H1 (cell line): ENCODE measurements at regions not wholly inside any gene's neighbourhood (a gene's known extent, or its start where the extent isn't known, plus 50 kb on each side); places are given as distances from the start of the nearest gene placed in this dataset.

Experiments
- CTCF ChIA-PET: fragments of 300-600 bp; sonication (Branson Sonifier 250); formaldehyde crosslinking; loops from one replicate; lab custom pipeline; 2021; ENCODE audit not compliant: partially characterized antibody; lab: Charles Lee
- POLR2A ChIA-PET: fragments of 300-600 bp; sonication (Branson Sonifier 250); formaldehyde crosslinking; loops from one replicate; lab custom pipeline; 2021; ENCODE audit warnings: inconsistent platforms; ENCODE audit not compliant: partially characterized antibody; lab: Charles Lee
- DNase-seq, 2 experiments: peaks; one replicate each; pipeline versions ENCODE4 v3.0.0 to v3.0.0-alpha.2; 2010 to 2022; ENCODE audit warnings: low spot score in 2 of 2, low read depth in 1 of 2, mixed read lengths in 1 of 2
- FAIRE-seq: peaks from 2 replicates; lab custom pipeline; 2011; peaks lifted over from hg19 to GRCh38; lab: Jason Lieb, UNC
- H2AFZ ChIP-seq: 2 replicates; pipeline ENCODE4 v1.8.1; 2012; ENCODE audit warnings: low read length, inconsistent platforms
- H2AK5ac ChIP-seq: 2 replicates; pipeline ENCODE4 v1.6.1; 2013; ENCODE audit warnings: low read depth, low read length
- H2BK120ac ChIP-seq: replicated peaks from 2 replicates; pipeline ENCODE3; 2013; ENCODE audit warnings: low read depth, low read length, inconsistent platforms
- H2BK12ac ChIP-seq: 2 replicates; pipeline ENCODE4 v1.6.1; 2013; ENCODE audit warnings: low read depth, low read length
- H2BK15ac ChIP-seq: 2 replicates; pipeline ENCODE4 v1.6.1; 2013; ENCODE audit warnings: low read length
- H2BK20ac ChIP-seq: 2 replicates; pipeline ENCODE4 v1.6.1; 2013; ENCODE audit warnings: low read length
- H2BK5ac ChIP-seq: 2 replicates; pipeline ENCODE4 v1.6.1; 2013; ENCODE audit warnings: low read depth, low read length
- H3K14ac ChIP-seq: 2 replicates; pipeline ENCODE4 v1.6.1; 2013; ENCODE audit warnings: inconsistent platforms; ENCODE audit not compliant: insufficient read length
- H3K18ac ChIP-seq: 2 replicates; pipeline ENCODE4 v1.6.1; 2013; ENCODE audit warnings: low read length; ENCODE audit errors: extremely low read depth
- H3K23ac ChIP-seq: 2 replicates; pipeline ENCODE4 v1.6.1; 2013; ENCODE audit warnings: inconsistent platforms; ENCODE audit not compliant: insufficient read length
- H3K23me2 ChIP-seq: 2 replicates; pipeline ENCODE4 v1.6.1; 2013; ENCODE audit warnings: low read depth, low read length
- H3K27ac ChIP-seq: 2 replicates; pipeline ENCODE4 v1.6.1; 2011; ENCODE audit warnings: low read depth, low read length, inconsistent platforms
- H3K27me3 ChIP-seq, 4 experiments: replicated peaks in 1 of 4; 1 replicate in 1 of 4; 2 replicates in 3 of 4; pipeline versions ENCODE4 v1.6.1 to v1.8.1; 2011 to 2013; ENCODE audit warnings: low read length in 3 of 4, mild to moderate bottlenecking in 3 of 4, inconsistent platforms in 2 of 4, mixed read lengths in 2 of 4, moderate library complexity in 1 of 4; ENCODE audit not compliant: control insufficient read depth in 3 of 4, insufficient read depth in 3 of 4; ENCODE audit errors: extremely low read depth in 1 of 4
- H3K36me3 ChIP-seq, 4 experiments: 2 replicates each; pipeline versions ENCODE4 v1.6.1 to v1.8.1; 2011 to 2013; ENCODE audit warnings: mild to moderate bottlenecking in 4 of 4, low read length in 3 of 4, moderate library complexity in 2 of 4, control low read depth in 1 of 4, inconsistent platforms in 1 of 4; ENCODE audit not compliant: insufficient read depth in 4 of 4, control insufficient read depth in 2 of 4
- H3K4ac ChIP-seq: replicated peaks from 2 replicates; pipeline ENCODE3; 2013; ENCODE audit warnings: low read length, low read depth, mixed read lengths, inconsistent platforms; ENCODE audit not compliant: insufficient read length
- H3K4me1 ChIP-seq, 4 experiments: replicated peaks in 1 of 4; 1 replicate in 1 of 4; 2 replicates in 3 of 4; pipeline versions ENCODE4 v1.6.1 to v1.8.1; 2011 to 2013; ENCODE audit warnings: low read length in 3 of 4, inconsistent platforms in 2 of 4, mixed read lengths in 1 of 4; ENCODE audit not compliant: insufficient read depth in 4 of 4, control insufficient read depth in 3 of 4
- H3K4me2 ChIP-seq, 2 experiments: 2 replicates each; pipeline versions ENCODE4 v1.6.1 to v1.8.1; 2011 to 2013; ENCODE audit warnings: low read depth in 2 of 2, low read length in 2 of 2, control low read depth in 1 of 2, inconsistent platforms in 1 of 2, mild to moderate bottlenecking in 1 of 2; ENCODE audit not compliant: insufficient read depth in 1 of 2
- H3K4me3 ChIP-seq, 4 experiments: fragments of 200-600, 300-600 bp in 1 of 4; sonication (generic), shearing (Covaris generic), sonication (Bioruptor Twin) in 1 of 4; 2 replicates each; pipeline versions ENCODE4 v1.5.1 to v1.8.1; 2011 to 2016; ENCODE audit warnings: low read length in 4 of 4, low read depth in 3 of 4, control low read depth in 2 of 4, inconsistent platforms in 2 of 4, mild to moderate bottlenecking in 2 of 4, mixed read lengths in 1 of 4, moderate library complexity in 1 of 4; ENCODE audit not compliant: insufficient read depth in 2 of 4; ENCODE audit errors: extremely low read depth in 1 of 4
- H3K56ac ChIP-seq: replicated peaks from 2 replicates; pipeline ENCODE3; 2013; ENCODE audit warnings: low read depth, mild to moderate bottlenecking, mixed read lengths, low read length, inconsistent platforms; ENCODE audit not compliant: insufficient read length
- H3K79me1 ChIP-seq: 2 replicates; pipeline ENCODE4 v1.6.1; 2013; ENCODE audit warnings: low read depth, low read length, control low read depth
- H3K79me2 ChIP-seq, 2 experiments: 2 replicates each; pipeline versions ENCODE4 v1.6.1 to v1.8.1; 2012 to 2013; ENCODE audit warnings: low read length in 2 of 2, mild to moderate bottlenecking in 2 of 2, inconsistent platforms in 1 of 2; ENCODE audit not compliant: insufficient read depth in 2 of 2, control insufficient read depth in 1 of 2
- H3K9ac ChIP-seq, 4 experiments: replicated peaks in 1 of 4; 1 replicate in 1 of 4; 2 replicates in 3 of 4; pipeline versions ENCODE4 v1.6.1 to v1.8.1; 2011 to 2013; ENCODE audit warnings: low read depth in 3 of 4, low read length in 3 of 4, control low read depth in 2 of 4, mild to moderate bottlenecking in 2 of 4, moderate library complexity in 2 of 4, inconsistent platforms in 1 of 4; ENCODE audit errors: extremely low read depth in 1 of 4
- H3K9me3 ChIP-seq, 2 experiments: 2 replicates each; pipeline versions ENCODE4 v1.6.1 to v1.8.1; 2012 to 2013; ENCODE audit warnings: mild to moderate bottlenecking in 2 of 2, moderate library complexity in 2 of 2, control low read depth in 1 of 2, inconsistent platforms in 1 of 2, low read depth in 1 of 2, low read length in 1 of 2, mixed read lengths in 1 of 2; ENCODE audit not compliant: insufficient read depth in 2 of 2
- H4K20me1 ChIP-seq, 2 experiments: replicated peaks in 1 of 2; 2 replicates each; pipeline versions ENCODE3 to v1.8.1; 2011 to 2013; ENCODE audit warnings: inconsistent platforms in 2 of 2, low read length in 2 of 2, mild to moderate bottlenecking in 1 of 2; ENCODE audit not compliant: insufficient read depth in 2 of 2, control insufficient read depth in 1 of 2
- H4K5ac ChIP-seq: 2 replicates; pipeline ENCODE4 v1.6.1; 2013; ENCODE audit warnings: low read length, low read depth, mixed read lengths, inconsistent platforms; ENCODE audit not compliant: insufficient read length
- H4K8ac ChIP-seq: 2 replicates; pipeline ENCODE4 v1.8.0; 2013; ENCODE audit warnings: mild to moderate bottlenecking, moderate library complexity, low read length, inconsistent platforms; ENCODE audit not compliant: insufficient read depth; ENCODE audit errors: extremely low read depth
- H4K91ac ChIP-seq: replicated peaks from 2 replicates; pipeline ENCODE3; 2013; ENCODE audit warnings: low read length, mixed read lengths, inconsistent platforms; ENCODE audit not compliant: insufficient read length
- WGBS, 2 experiments: shearing (Covaris generic) in 1 of 2; methylation state at CpG; one replicate each; pipeline versions ENCODE4 v1.1.6 to v1.1.7; 2013 to 2015; ENCODE audit warnings: low lambda C conversion rate in 2 of 2, mixed read lengths in 2 of 2, inconsistent platforms in 1 of 2, low coverage in 1 of 2, missing lambda C conversion rate in 1 of 2; ENCODE audit not compliant: insufficient replicate concordance in 2 of 2, insufficient coverage in 1 of 2, insufficient read length in 1 of 2; ENCODE audit errors: extremely low coverage in 1 of 2, missing lambda C conversion rate in 1 of 2; 5-methylcytosine and 5-hydroxymethylcytosine counted together
- TF ChIP-seq, protein P1 (sequence below): fragments of 300-600 bp; sonication (generic); IDR thresholded peaks from 2 replicates; pipeline ENCODE4 v1.7.1; 2012; ENCODE audit warnings: low read length, moderate library complexity, mild to moderate bottlenecking, inconsistent platforms; ENCODE audit not compliant: insufficient replicate concordance

DNA sequence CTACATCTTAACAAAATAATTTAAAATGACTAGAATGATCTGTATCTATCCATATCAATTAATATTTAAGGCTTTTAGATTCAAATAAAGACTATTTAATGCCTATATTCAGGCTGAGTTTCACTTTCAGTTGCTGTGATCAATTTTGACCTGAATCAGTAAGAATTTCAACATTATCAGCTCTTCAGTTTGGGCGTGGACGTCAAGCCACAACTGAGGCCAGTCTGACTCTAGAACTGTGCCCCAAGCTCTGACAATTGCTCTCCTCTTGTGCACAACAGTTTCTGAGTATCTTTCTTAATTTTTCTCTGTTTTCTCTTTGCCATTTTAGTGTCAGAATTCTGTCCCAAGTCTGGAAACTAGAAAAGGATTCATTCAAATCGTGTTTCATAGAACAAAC is 1095.5 kb downstream of the PLA2G4A start:
- 83% methylated on average over 3 of the region's 3 CpGs; no CpG with 5 or more reads in 1 of the 2 experiments for WGBS, 2 experiments
- FAIRE-seq: no peak
- Histone ChIP-seq H3K56ac (no peak overlapping the region), H4K20me1 (no peaks in the 10 kb centered on the region), H3K23ac (no peak overlapping the region), H3K4ac (no peak overlapping the region), H3K9ac (no peak overlapping the region), H2AFZ (no peak overlapping the region), H2BK12ac (no peak overlapping the region), H3K4me3 (no peak overlapping the region), H3K14ac (no peak overlapping the region), H3K27ac (no peak overlapping the region), H3K4me1 (peaks cover 2 to 5% (median 3%) of the 10 kb centered on the region in 4 experiments; a peak in 3 of 7 replicates), H3K18ac (no peak overlapping the region), H3K79me1 (no peaks in the 10 kb centered on the region), H4K8ac (no peak overlapping the region), H3K23me2 (no peaks in the 10 kb centered on the region), H4K91ac (no peak overlapping the region), H2BK20ac (no peak overlapping the region), H2BK120ac (no peak overlapping the region), H3K27me3 (no peaks in the 10 kb centered on the region), H3K36me3 (no peaks in the 10 kb centered on the region), H2BK15ac (no peak overlapping the region), H2AK5ac (no peak overlapping the region), H3K79me2 (no peaks in the 10 kb centered on the region), H4K5ac (no peak overlapping the region), H2BK5ac (no peak overlapping the region), H3K4me2 (no peak overlapping the region), H3K9me3 (no peaks in the 10 kb centered on the region)
- ChIA-PET POLR2A (no interaction called here), CTCF (no interaction called here)
- DNase-seq: no peak
- TF ChIP-seq, protein P1, sequence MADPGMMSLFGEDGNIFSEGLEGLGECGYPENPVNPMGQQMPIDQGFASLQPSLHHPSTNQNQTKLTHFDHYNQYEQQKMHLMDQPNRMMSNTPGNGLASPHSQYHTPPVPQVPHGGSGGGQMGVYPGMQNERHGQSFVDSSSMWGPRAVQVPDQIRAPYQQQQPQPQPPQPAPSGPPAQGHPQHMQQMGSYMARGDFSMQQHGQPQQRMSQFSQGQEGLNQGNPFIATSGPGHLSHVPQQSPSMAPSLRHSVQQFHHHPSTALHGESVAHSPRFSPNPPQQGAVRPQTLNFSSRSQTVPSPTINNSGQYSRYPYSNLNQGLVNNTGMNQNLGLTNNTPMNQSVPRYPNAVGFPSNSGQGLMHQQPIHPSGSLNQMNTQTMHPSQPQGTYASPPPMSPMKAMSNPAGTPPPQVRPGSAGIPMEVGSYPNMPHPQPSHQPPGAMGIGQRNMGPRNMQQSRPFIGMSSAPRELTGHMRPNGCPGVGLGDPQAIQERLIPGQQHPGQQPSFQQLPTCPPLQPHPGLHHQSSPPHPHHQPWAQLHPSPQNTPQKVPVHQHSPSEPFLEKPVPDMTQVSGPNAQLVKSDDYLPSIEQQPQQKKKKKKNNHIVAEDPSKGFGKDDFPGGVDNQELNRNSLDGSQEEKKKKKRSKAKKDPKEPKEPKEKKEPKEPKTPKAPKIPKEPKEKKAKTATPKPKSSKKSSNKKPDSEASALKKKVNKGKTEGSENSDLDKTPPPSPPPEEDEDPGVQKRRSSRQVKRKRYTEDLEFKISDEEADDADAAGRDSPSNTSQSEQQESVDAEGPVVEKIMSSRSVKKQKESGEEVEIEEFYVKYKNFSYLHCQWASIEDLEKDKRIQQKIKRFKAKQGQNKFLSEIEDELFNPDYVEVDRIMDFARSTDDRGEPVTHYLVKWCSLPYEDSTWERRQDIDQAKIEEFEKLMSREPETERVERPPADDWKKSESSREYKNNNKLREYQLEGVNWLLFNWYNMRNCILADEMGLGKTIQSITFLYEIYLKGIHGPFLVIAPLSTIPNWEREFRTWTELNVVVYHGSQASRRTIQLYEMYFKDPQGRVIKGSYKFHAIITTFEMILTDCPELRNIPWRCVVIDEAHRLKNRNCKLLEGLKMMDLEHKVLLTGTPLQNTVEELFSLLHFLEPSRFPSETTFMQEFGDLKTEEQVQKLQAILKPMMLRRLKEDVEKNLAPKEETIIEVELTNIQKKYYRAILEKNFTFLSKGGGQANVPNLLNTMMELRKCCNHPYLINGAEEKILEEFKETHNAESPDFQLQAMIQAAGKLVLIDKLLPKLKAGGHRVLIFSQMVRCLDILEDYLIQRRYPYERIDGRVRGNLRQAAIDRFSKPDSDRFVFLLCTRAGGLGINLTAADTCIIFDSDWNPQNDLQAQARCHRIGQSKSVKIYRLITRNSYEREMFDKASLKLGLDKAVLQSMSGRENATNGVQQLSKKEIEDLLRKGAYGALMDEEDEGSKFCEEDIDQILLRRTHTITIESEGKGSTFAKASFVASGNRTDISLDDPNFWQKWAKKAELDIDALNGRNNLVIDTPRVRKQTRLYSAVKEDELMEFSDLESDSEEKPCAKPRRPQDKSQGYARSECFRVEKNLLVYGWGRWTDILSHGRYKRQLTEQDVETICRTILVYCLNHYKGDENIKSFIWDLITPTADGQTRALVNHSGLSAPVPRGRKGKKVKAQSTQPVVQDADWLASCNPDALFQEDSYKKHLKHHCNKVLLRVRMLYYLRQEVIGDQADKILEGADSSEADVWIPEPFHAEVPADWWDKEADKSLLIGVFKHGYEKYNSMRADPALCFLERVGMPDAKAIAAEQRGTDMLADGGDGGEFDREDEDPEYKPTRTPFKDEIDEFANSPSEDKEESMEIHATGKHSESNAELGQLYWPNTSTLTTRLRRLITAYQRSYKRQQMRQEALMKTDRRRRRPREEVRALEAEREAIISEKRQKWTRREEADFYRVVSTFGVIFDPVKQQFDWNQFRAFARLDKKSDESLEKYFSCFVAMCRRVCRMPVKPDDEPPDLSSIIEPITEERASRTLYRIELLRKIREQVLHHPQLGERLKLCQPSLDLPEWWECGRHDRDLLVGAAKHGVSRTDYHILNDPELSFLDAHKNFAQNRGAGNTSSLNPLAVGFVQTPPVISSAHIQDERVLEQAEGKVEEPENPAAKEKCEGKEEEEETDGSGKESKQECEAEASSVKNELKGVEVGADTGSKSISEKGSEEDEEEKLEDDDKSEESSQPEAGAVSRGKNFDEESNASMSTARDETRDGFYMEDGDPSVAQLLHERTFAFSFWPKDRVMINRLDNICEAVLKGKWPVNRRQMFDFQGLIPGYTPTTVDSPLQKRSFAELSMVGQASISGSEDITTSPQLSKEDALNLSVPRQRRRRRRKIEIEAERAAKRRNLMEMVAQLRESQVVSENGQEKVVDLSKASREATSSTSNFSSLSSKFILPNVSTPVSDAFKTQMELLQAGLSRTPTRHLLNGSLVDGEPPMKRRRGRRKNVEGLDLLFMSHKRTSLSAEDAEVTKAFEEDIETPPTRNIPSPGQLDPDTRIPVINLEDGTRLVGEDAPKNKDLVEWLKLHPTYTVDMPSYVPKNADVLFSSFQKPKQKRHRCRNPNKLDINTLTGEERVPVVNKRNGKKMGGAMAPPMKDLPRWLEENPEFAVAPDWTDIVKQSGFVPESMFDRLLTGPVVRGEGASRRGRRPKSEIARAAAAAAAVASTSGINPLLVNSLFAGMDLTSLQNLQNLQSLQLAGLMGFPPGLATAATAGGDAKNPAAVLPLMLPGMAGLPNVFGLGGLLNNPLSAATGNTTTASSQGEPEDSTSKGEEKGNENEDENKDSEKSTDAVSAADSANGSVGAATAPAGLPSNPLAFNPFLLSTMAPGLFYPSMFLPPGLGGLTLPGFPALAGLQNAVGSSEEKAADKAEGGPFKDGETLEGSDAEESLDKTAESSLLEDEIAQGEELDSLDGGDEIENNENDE: no peak
